GM12891 (cell line): ENCODE measurements at regions not wholly inside any gene's neighbourhood (a gene's known extent, or its start where the extent isn't known, plus 50 kb on each side); places are given as distances from the start of the nearest gene placed in this dataset.

Experiments used
- POLR2A ChIP-seq: IDR thresholded peaks from 2 replicates; pipeline ENCODE4 v1.6.1; 2011; ENCODE audit warnings: low read depth, low read length, control low read depth
- POLR2AphosphoS5 ChIP-seq: IDR thresholded peaks from 2 replicates; pipeline ENCODE4 v1.6.1; 2011; ENCODE audit warnings: low read depth, low read length, control low read depth
- POU2F2 ChIP-seq: IDR thresholded peaks from 2 replicates; pipeline ENCODE4 v1.6.1; 2011; ENCODE audit warnings: low read depth, mild to moderate bottlenecking, control low read depth, low read length, moderate library complexity
- TAF1 ChIP-seq: IDR thresholded peaks from 2 replicates; pipeline ENCODE4 v1.6.1; 2011; ENCODE audit warnings: low read depth, low read length, control low read depth

GRCh38 chr7:26593896-26594295, 270.5 kb downstream of the SKAP2 start:
- TF ChIP-seq POLR2AphosphoS5 = no peak
- TF ChIP-seq POLR2A = no peak
- TF ChIP-seq TAF1 = no peak
- TF ChIP-seq POU2F2 = no peak
